ENCODE measurements at regions not wholly inside any gene's neighbourhood (a gene's known extent, or its start where the extent isn't known, plus 50 kb on each side); places are given as distances from the start of the nearest gene placed in this dataset.
"Not testable (repeated sequence)": the region's sequence is repeated elsewhere in the genome, so short reads cannot be mapped to it uniquely, and the experiment has no call there.

GRCh38 chr3:112734171-112734570 is 93.2 kb upstream of the CCDC80 start:
- peak; percentile 34 to 53 for DNase-seq (ENCODE audit: low read depth in 2 of 2)
- TF ChIP-seq, protein P1, sequence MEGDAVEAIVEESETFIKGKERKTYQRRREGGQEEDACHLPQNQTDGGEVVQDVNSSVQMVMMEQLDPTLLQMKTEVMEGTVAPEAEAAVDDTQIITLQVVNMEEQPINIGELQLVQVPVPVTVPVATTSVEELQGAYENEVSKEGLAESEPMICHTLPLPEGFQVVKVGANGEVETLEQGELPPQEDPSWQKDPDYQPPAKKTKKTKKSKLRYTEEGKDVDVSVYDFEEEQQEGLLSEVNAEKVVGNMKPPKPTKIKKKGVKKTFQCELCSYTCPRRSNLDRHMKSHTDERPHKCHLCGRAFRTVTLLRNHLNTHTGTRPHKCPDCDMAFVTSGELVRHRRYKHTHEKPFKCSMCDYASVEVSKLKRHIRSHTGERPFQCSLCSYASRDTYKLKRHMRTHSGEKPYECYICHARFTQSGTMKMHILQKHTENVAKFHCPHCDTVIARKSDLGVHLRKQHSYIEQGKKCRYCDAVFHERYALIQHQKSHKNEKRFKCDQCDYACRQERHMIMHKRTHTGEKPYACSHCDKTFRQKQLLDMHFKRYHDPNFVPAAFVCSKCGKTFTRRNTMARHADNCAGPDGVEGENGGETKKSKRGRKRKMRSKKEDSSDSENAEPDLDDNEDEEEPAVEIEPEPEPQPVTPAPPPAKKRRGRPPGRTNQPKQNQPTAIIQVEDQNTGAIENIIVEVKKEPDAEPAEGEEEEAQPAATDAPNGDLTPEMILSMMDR (IDR thresholded peaks at IDR 0.05; ENCODE audit: low read depth, low read length): no peak
- H3K4me3 ChIP-seq (replicated peaks in 1 of 2; ENCODE audit: low read depth in 2 of 2, low read length in 2 of 2): no peak overlapping the region

GRCh38 chr3:112730210-112730609 is 89.3 kb upstream of the CCDC80 start:
- DNase-seq (ENCODE audit: low read depth in 2 of 2): peak; percentile 28 to 32
- H3K4me3 ChIP-seq (replicated peaks in 1 of 2; ENCODE audit: low read depth in 2 of 2, low read length in 2 of 2): no peak overlapping the region
- TF ChIP-seq, protein P1 (IDR thresholded peaks at IDR 0.05; ENCODE audit: low read depth, low read length): peak; percentile 32

DNA sequence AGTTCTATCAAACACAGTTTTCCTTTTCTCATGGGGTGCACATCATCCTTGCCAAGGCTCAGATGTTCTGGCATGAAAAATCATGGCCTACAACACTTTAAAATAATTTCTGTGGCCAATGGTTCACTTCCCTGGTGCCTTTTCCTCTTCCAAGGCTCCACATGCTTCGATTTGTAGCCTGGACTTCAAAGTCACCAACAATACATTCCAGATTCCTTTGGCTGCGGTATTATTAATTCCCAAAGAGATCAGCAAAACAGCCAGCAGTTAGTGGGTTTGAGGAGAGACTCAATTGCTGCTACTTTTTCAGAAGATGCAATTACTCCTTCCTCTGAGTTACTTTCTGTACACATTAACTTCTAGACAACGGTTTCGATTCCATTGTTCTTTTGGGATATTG is 80.3 kb upstream of the CCDC80 start:
- H3K4me3 ChIP-seq (replicated peaks in 1 of 2; ENCODE audit: low read depth in 2 of 2, low read length in 2 of 2): no peak overlapping the region
- TF ChIP-seq, protein P1 (IDR thresholded peaks at IDR 0.05; ENCODE audit: low read depth, low read length): no peak
- no peak for DNase-seq (ENCODE audit: low read depth in 2 of 2)

DNA sequence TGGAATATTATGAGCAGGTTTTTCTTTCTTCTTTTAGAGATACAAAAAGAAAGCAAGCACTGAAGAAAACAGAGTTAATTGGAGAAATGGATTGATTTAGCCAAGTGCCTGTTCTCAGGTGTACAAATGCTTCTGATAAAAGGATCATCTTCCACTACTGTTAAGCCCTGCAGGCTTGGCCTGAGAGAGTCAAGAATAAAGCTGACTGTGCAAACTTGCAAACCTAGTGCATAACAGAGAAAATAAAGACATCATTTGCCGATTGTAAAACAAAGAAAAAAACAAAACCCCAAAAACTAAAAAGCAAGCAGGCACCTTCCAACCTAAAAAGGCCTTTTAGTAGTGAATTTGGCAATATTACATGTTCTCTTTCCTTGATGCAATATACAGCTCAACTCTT is 78.0 kb upstream of the CCDC80 start:
- TF ChIP-seq, protein P1 (IDR thresholded peaks at IDR 0.05; ENCODE audit: low read depth, low read length): no peak
- no peak for DNase-seq (ENCODE audit: low read depth in 2 of 2)
- no peak overlapping the region for H3K4me3 ChIP-seq (replicated peaks in 1 of 2; ENCODE audit: low read depth in 2 of 2, low read length in 2 of 2)

GRCh38 chr3:112718516-112718915 is 77.6 kb upstream of the CCDC80 start:
- no peak overlapping the region for H3K4me3 ChIP-seq (replicated peaks in 1 of 2; ENCODE audit: low read depth in 2 of 2, low read length in 2 of 2)
- TF ChIP-seq, protein P1 (IDR thresholded peaks at IDR 0.05; ENCODE audit: low read depth, low read length): no peak
- no peak for DNase-seq (ENCODE audit: low read depth in 2 of 2)

DNA sequence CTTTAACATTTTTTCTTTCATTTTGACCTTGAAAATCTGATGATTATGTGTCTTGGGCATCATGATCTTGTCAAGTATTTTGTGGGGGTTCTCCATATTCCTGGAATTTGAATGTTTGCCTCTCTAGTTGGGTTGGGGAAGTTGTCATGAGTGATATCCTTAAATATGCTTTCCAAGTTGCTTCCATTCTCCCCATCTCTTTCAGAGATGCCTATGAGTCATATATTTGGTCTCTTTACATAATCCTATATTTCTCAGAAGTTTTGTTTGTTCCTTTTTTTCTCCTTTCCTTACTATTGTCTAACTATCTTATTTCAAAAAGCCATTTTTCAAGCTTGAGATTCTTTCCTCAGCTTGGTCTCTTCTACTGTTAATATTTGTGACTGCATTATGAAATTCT is 69.0 kb upstream of the CCDC80 start:
- TF ChIP-seq, protein P1 (IDR thresholded peaks at IDR 0.05; ENCODE audit: low read depth, low read length): no peak
- no peak for DNase-seq (ENCODE audit: low read depth in 2 of 2)
- no peak overlapping the region for H3K4me3 ChIP-seq (replicated peaks in 1 of 2; ENCODE audit: low read depth in 2 of 2, low read length in 2 of 2)

GRCh38 chr3:112699436-112699978 is 58.6 kb upstream of the CCDC80 start:
- TF ChIP-seq, protein P1 (IDR thresholded peaks at IDR 0.05; ENCODE audit: low read depth, low read length): peak; percentile 17
- H3K4me3 ChIP-seq (replicated peaks in 1 of 2; ENCODE audit: low read depth in 2 of 2, low read length in 2 of 2): no peak overlapping the region
- peak; percentile 34 to 83 for DNase-seq (ENCODE audit: low read depth in 2 of 2)

DNA sequence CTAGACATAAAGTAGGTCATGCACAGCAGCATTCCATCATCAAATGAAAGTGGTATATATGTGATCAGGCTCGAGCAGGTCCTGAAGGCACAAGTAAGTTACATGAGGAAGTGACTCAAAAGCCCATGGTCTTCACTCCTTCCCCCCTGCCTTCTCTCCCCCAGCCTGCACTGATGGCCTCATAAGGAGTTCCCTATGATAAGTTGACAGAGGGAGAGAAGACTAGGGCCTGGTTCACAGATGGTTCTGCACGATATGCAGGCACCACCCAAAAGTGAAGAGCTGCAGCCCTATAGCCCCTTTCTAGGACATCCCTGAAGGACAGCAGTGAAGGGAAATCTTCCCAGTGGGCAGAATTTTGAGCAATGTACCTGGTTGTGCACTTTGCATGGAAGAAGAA is 57.5 kb upstream of the CCDC80 start:
- H3K4me3 ChIP-seq (replicated peaks in 1 of 2; ENCODE audit: low read depth in 2 of 2, low read length in 2 of 2); DNase-seq (ENCODE audit: low read depth in 2 of 2): not testable (repeated sequence)

- not testable (repeated sequence) for H3K4me3 ChIP-seq (replicated peaks in 1 of 2; ENCODE audit: low read depth in 2 of 2, low read length in 2 of 2); DNase-seq (ENCODE audit: low read depth in 2 of 2)
These were observed 55.3 kb upstream of the CCDC80 start for GRCh38 chr3:112696244-112696643.

DNA sequence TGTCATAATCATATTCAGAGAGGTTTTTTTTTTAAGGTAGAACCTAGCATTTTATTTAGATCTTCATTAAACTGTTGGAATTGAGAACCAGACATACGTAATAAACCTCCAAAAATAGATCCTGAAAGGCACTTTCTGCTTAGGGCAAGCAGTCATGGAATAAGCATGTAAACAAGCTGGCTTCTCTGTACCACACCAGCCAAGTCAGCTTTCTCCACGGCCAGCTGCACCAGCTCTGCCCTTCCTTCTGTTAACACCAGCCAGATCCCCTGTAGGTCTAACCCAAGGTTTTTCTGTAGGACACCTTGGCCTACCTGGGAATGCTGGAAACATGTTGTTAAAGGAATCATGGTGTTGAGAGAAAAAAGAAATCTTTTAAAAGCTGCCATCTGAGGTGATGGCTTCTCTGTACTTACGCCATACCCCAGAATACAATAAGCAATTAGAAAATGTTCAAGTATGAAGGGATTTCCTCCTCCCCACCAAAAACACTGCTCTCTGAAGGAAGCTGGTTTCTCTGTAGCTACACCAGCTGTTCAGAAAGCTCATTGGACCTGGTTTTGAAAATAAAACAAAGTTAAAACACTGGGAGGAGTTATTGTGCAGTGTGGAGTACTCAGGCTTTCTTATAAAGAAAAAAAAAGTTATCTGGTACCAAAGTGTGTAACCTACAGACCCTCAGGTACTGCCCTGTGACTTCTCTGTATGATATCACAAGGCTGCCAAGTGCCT is 54.6 kb upstream of the CCDC80 start:
- not testable (repeated sequence) for H3K4me3 ChIP-seq (replicated peaks in 1 of 2; ENCODE audit: low read depth in 2 of 2, low read length in 2 of 2)
- DNase-seq (ENCODE audit: low read depth in 2 of 2): peak; percentile 26 to 45
